Common myeloid progenitor, CD34-positive (primary cell): ENCODE measurements at regions not wholly inside any gene's neighbourhood (a gene's known extent, or its start where the extent isn't known, plus 50 kb on each side); places are given as distances from the start of the nearest gene placed in this dataset.

Experiments used
- CTCF ChIA-PET: fragments of 350-600 bp; sonication (Branson Sonifier 250); formaldehyde crosslinking; loops from one replicate; lab custom pipeline; 2021; ENCODE audit warnings: antibody characterized with exemption; lab: Charles Lee
- POLR2A ChIA-PET: fragments of 350-600 bp; sonication (Branson Sonifier 250); formaldehyde crosslinking; loops from one replicate; lab custom pipeline; 2021; ENCODE audit warnings: antibody characterized with exemption; lab: Charles Lee
- DNase-seq, 3 donors: peaks; one replicate each; pipeline versions ENCODE4 v3.0.0 to v3.0.0-alpha.2; 2013
- H3K27ac ChIP-seq, 2 experiments: 1 replicate in 1 of 2; 2 replicates in 1 of 2; pipeline ENCODE4 v1.7.0; 2013; ENCODE audit warnings: inconsistent platforms in 2 of 2, low read length in 2 of 2, mild to moderate bottlenecking in 2 of 2, low read depth in 1 of 2, moderate library complexity in 1 of 2; ENCODE audit not compliant: severe bottlenecking in 2 of 2, insufficient read depth in 1 of 2, poor library complexity in 1 of 2
- H3K27me3 ChIP-seq, 5 experiments: replicated peaks in 2 of 5; 1 replicate in 3 of 5; 2 replicates in 2 of 5; pipeline versions ENCODE4 v1.6.1 to v1.7.0; 2013; ENCODE audit warnings: low read length in 4 of 5, mild to moderate bottlenecking in 2 of 5, moderate library complexity in 2 of 5, inconsistent platforms in 1 of 5; ENCODE audit not compliant: insufficient read depth in 5 of 5, control insufficient read depth in 4 of 5
- H3K36me3 ChIP-seq, 4 experiments: 1 replicate in 2 of 4; 2 replicates in 2 of 4; pipeline versions ENCODE4 v1.6.1 to v1.7.0; 2013; ENCODE audit warnings: low read length in 3 of 4, control low read depth in 1 of 4, mild to moderate bottlenecking in 1 of 4; ENCODE audit not compliant: control insufficient read depth in 4 of 4, insufficient read depth in 4 of 4
- H3K4me1 ChIP-seq, 4 experiments: 1 replicate in 3 of 4; 2 replicates in 1 of 4; pipeline versions ENCODE4 v1.6.1 to v1.7.1; 2013; ENCODE audit warnings: low read length in 3 of 4, mild to moderate bottlenecking in 3 of 4, control low read depth in 1 of 4, inconsistent platforms in 1 of 4, moderate library complexity in 1 of 4; ENCODE audit not compliant: control insufficient read depth in 4 of 4, insufficient read depth in 4 of 4; ENCODE audit errors: control extremely low read depth in 1 of 4
- H3K4me3 ChIP-seq, 7 experiments: 1 replicate in 4 of 7; 2 replicates in 3 of 7; pipeline versions ENCODE4 v1.5.1 to v1.7.0; 2013; ENCODE audit warnings: mild to moderate bottlenecking in 7 of 7, low read length in 6 of 7, moderate library complexity in 6 of 7, inconsistent platforms in 2 of 7, low read depth in 2 of 7, control low read depth in 1 of 7; ENCODE audit not compliant: insufficient read depth in 4 of 7, control insufficient read depth in 1 of 7; ENCODE audit errors: extremely low read depth in 1 of 7
- H3K9me3 ChIP-seq, 5 experiments: 1 replicate in 4 of 5; 2 replicates in 1 of 5; pipeline versions ENCODE4 v1.6.1 to v1.7.1; 2013; ENCODE audit warnings: low read length in 4 of 5, mild to moderate bottlenecking in 2 of 5, inconsistent platforms in 1 of 5, low read depth in 1 of 5, moderate library complexity in 1 of 5; ENCODE audit not compliant: control insufficient read depth in 4 of 5, insufficient read depth in 2 of 5; ENCODE audit errors: control extremely low read depth in 1 of 5
- WGBS: methylation state at CpG from one replicate; pipeline ENCODE4 v1.1.5; 2013; ENCODE audit not compliant: insufficient coverage; 5-methylcytosine and 5-hydroxymethylcytosine counted together

- Histone ChIP-seq H3K4me3 (no peak overlapping the region), H3K36me3 (no peaks in the 10 kb centered on the region), H3K4me1 (no peaks in the 10 kb centered on the region), H3K9me3 (no peaks in the 10 kb centered on the region), H3K27me3 (no peaks in the 10 kb centered on the region), H3K27ac (no peak overlapping the region)
- WGBS: 80% methylated on average over 5 of the region's 5 CpGs
- ChIA-PET POLR2A (no interaction called here), CTCF (no interaction called here)
- DNase-seq: peak in 2 of 3 donors; percentile 0
These were observed 1018.4 kb upstream of the ARRDC3 start for GRCh38 chr5:92401492-92401891.

GRCh38 chr5:92394936-92395335, 1011.8 kb upstream of the ARRDC3 start:
- Histone ChIP-seq H3K36me3 (no peaks in the 10 kb centered on the region), H3K27ac (no peak overlapping the region), H3K27me3 (no peaks in the 10 kb centered on the region), H3K4me1 (no peaks in the 10 kb centered on the region), H3K4me3 (no peak overlapping the region), H3K9me3 (no peaks in the 10 kb centered on the region)
- no CpG with 5 or more reads among the region's 1 CpG for WGBS
- ChIA-PET CTCF (no interaction called here), POLR2A (no interaction called here)
- DNase-seq: no peak

DNA sequence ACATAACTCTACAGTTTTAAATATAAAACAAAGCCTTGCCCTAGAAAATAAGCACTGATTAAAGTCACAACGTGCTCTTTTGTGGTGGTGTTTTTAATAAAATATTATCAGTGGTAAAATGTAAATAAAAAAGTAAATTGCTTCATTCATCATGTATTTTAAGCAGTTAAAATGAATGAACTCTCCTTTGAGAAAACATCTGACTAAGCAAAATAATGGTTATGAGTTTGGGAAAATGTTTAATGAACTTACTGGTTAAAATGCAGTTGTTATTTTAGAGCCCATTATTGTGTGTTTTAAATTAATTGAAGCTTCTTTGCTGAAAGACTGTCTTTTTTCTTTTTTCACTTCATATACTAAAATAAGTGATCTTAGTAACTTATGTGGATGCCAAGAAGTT, 1007.5 kb upstream of the ARRDC3 start:
- no peak overlapping the region for H3K27ac ChIP-seq
- no peaks in the 10 kb centered on the region for H3K4me1 ChIP-seq
- no CpG with 5 or more reads among the region's 1 CpG for whole genome bisulfite sequencing
- no peak overlapping the region for H3K4me3 ChIP-seq
- POLR2A ChIA-PET: no interaction called here
- no peaks in the 10 kb centered on the region for H3K9me3 ChIP-seq
- H3K36me3 ChIP-seq: no peaks in the 10 kb centered on the region
- no peaks in the 10 kb centered on the region for H3K27me3 ChIP-seq
- CTCF ChIA-PET: no interaction called here
- DNase-seq: no peak

DNA sequence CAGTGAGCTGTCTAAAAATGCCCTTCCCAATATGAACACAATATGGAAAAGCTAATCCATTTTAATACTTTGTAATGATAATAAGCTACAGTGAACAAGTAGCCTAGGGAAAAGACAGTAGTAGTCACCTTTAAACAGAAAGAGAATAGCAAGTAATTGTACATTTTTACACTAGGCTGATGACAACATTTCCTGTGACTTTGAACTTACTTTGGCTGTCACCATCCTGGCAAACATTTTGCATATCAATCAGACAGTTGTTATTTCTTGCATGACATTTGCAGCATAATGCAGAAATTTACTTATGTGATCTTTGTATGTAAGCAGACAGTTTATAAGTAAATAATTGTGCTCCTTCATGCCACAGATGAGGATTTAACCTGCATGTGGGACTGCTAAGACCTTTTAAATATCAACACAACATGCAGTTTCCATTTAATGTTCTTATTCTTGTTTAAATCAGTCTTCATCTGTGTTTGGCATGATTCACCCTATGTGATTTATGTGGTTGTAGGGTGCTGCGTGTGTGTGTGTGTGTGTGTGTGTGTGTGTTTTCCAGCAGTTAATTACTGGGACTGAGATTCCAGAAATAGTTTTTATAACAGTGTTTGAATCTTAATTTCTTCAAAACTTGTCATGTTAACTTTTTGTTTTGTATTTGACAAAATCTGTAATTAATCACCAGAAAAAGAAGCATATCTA, 997.1 kb upstream of the ARRDC3 start:
- Histone ChIP-seq H3K27me3 (no peaks in the 10 kb centered on the region), H3K36me3 (no peaks in the 10 kb centered on the region), H3K9me3 (no peaks in the 10 kb centered on the region), H3K4me3 (no peak overlapping the region), H3K4me1 (no peaks in the 10 kb centered on the region), H3K27ac (no peak overlapping the region)
- DNase-seq: no peak
- 83% methylated on average over 1 of the region's 1 CpG for WGBS
- ChIA-PET CTCF (no interaction called here), POLR2A (no interaction called here)

GRCh38 chr5:92378966-92379611, 996.0 kb upstream of the ARRDC3 start:
- POLR2A ChIA-PET: no interaction called here
- Histone ChIP-seq H3K4me3 (no peak overlapping the region), H3K27me3 (no peaks in the 10 kb centered on the region), H3K36me3 (no peaks in the 10 kb centered on the region), H3K9me3 (no peaks in the 10 kb centered on the region), H3K4me1 (no peaks in the 10 kb centered on the region), H3K27ac (no peak overlapping the region)
- CTCF ChIA-PET: no interaction called here
- WGBS: 54% methylated on average over 8 of the region's 9 CpGs
- no peak for DNase-seq

DNA sequence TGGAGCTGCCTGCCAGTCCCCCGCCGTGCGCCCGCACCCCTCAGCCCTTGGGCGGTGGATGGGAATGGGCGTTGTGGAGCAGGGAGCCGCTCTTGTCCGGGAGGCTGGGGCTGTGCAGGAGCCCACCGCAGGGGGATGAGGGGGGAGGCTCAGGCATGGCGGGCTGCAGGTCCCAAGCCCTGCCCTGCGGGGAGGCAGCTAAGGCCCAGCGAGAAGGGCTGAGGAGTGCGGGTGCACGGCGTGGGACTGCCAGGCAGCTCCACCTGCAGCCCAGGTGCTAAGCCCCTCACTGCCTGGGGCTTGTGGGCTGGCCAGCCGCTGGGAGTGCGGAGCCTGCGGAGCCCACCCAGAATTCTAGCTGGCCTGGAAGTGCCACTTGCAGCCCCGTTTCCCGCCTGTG, 991.7 kb upstream of the ARRDC3 start:
- Histone ChIP-seq H3K9me3 (no peaks in the 10 kb centered on the region), H3K4me1 (no peaks in the 10 kb centered on the region), H3K27ac (no peak overlapping the region), H3K36me3 (no peaks in the 10 kb centered on the region), H3K4me3 (no peak overlapping the region), H3K27me3 (no peaks in the 10 kb centered on the region)
- DNase-seq: no peak
- POLR2A ChIA-PET: no interaction called here
- CTCF ChIA-PET: no interaction called here
- 95% methylated on average over 14 of the region's 20 CpGs for WGBS

DNA sequence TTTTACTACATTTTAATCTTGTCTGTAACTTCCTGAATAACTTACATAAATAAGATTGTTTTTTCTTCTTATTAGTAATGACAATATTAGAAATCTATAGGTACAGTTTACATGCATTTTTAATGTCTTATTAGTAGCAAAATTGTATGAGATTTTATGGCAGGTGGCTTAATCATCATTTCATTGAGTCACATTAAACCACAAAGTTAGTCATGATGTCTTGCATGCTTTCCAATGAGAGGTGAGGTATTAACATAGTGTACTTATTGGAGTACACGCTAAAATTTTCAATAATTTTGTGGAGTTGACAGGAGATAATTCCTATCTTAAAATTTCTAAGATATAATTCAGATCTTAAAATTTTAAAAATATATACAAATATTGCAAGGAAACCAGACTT, 989.6 kb upstream of the ARRDC3 start:
- no peaks in the 10 kb centered on the region for H3K4me1 ChIP-seq
- no CpG with 5 or more reads among the region's 1 CpG for WGBS
- H3K36me3 ChIP-seq: no peaks in the 10 kb centered on the region
- ChIA-PET POLR2A (no interaction called here), CTCF (no interaction called here)
- no peaks in the 10 kb centered on the region for H3K27me3 ChIP-seq
- no peak for DNase-seq
- H3K27ac ChIP-seq: no peak overlapping the region
- H3K4me3 ChIP-seq: no peak overlapping the region
- H3K9me3 ChIP-seq: peaks cover 0 to 1% (median 0%) of the 10 kb centered on the region in 5 experiments
